Heart left ventricle (tissue), 16 donors: ENCODE measurements at regions not wholly inside any gene's neighbourhood (a gene's known extent, or its start where the extent isn't known, plus 50 kb on each side); places are given as distances from the start of the nearest gene placed in this dataset.

Experiments used
- ATAC-seq, 4 donors: fragments of 200-7000 bp; cut with Tn5 transposase; one replicate each; pipeline ENCODE4 v1.9.1; 2020 to 2022; ENCODE audit warnings: moderate library complexity in 4 of 4, mild to moderate bottlenecking in 3 of 4, moderate number of reproducible peaks in 1 of 4
- DNase-seq, 5 donors: peaks; one replicate each; pipeline ENCODE4 v3.0.0-alpha.2; 2020
- H3K27ac ChIP-seq, 12 donors: fragments of 200-600 bp; sonication (generic) in 4 of 12; one replicate each; pipeline versions ENCODE4 v1.5.0 to v1.8.0; 2016 to 2022; ENCODE audit warnings: mild to moderate bottlenecking in 2 of 12
- H3K27me3 ChIP-seq, 9 donors: fragments of 200-600 bp; sonication (generic) in 2 of 9; one replicate each; pipeline versions ENCODE4 v1.5.1 to v1.8.0; 2016 to 2022; ENCODE audit warnings: mild to moderate bottlenecking in 3 of 9
- H3K36me3 ChIP-seq, 9 donors: fragments of 200-600 bp; sonication (generic) in 2 of 9; one replicate each; pipeline versions ENCODE4 v1.5.0 to v1.8.0; 2018 to 2022; ENCODE audit warnings: mild to moderate bottlenecking in 2 of 9
- H3K4me1 ChIP-seq, 12 donors: fragments of 200-600 bp; sonication (generic) in 4 of 12; one replicate each; pipeline versions ENCODE4 v1.5.0 to v1.8.0; 2016 to 2022; ENCODE audit warnings: mild to moderate bottlenecking in 3 of 12
- H3K4me3 ChIP-seq, 12 donors: fragments of 200-600 bp; sonication (generic) in 4 of 12; one replicate each; pipeline versions ENCODE4 v1.5.0 to v1.8.0; 2017 to 2022; ENCODE audit warnings: mild to moderate bottlenecking in 9 of 12, moderate library complexity in 4 of 12
- H3K9me3 ChIP-seq, 12 donors: fragments of 200-600 bp; sonication (generic) in 4 of 12; one replicate each; pipeline versions ENCODE4 v1.5.0 to v1.8.0; 2016 to 2022; ENCODE audit warnings: mild to moderate bottlenecking in 1 of 12
- CTCF ChIP-seq, 12 donors: fragments of 200-600 bp; sonication (generic) in 4 of 12; IDR thresholded peaks; one replicate each; pipeline versions ENCODE4 v1.5.0 to v1.8.0; 2018 to 2022; ENCODE audit warnings: antibody characterized with exemption in 12 of 12, mild to moderate bottlenecking in 5 of 12
- POLR2A ChIP-seq, 2 donors: fragments of 450-650 bp; IDR thresholded peaks; one replicate each; pipeline ENCODE4 v1.6.1; 2017; ENCODE audit warnings: antibody characterized with exemption in 2 of 2, mild to moderate bottlenecking in 2 of 2, moderate library complexity in 2 of 2
- WGBS, 4 donors: extraction: QIAGEN DNeasy Blood & Tissue Kit in 2 of 4; methylation state at CpG; one replicate each; pipeline versions ENCODE4 v1.1.5 to v1.1.7; 2013 to 2018; 5-methylcytosine and 5-hydroxymethylcytosine counted together
- intact Hi-C, 10 donors: fragments of 100-400 bp; cut with DNase I; formaldehyde crosslinking; loops; one replicate each; pipeline versions ENCODE4 v1.11.1 to v1.14.2; 2022
- donor health status: ischemic (EF 13 %, LVEDD 7.1; RV severe dilation, severe dysfunction).
- donor health status: healthy with polysubstance abuse.
- donor health status: DM: no; HTN: yes; CAD: no.
- donor health status: DM: no; HTN: no; CAD: no.
- donor health status: ischemic (EF 25% LVEDD 6.9; RV normal size, moderate dysfunction).
- donor health status: ischemic (EF 25% LVEDD 5.7; RV mildly dilated, moderate dysfunction).
- donor health status: healthy.
- donor health status: DM: yes; HTN: yes; CAD: no.
- donor health status: ischemic (EF 35%, LVEDD 5.7; RV mildly dilated, moderate dysfunction).
- donor health status: nonischemic (EF 11% LVEDD 7.7; RV severe dilation, severe dysfunction).
- donor health status: DM: yes; HTN: yes; CAD: no.
- donor health status: PGD.
- donor health status: ischemic (EF 29% LVEDD 5.4; RV normal size, mild dysfunction).
- donor health status: nonischemic (EF 23%, LVEDD 6.1; RV moderate dilation, normal function).

GRCh38 chr22:22044153-22044552, 61.6 kb upstream of the TOP3B start:
- intact Hi-C loops: no loop called here
- Histone ChIP-seq H3K4me1 (no peaks in the 10 kb centered on the region), H3K9me3 (no peaks in the 10 kb centered on the region), H3K36me3 (no peaks in the 10 kb centered on the region), H3K27me3 (peaks cover 0 to 6% (median 0%) of the 10 kb centered on the region in 9 donors), H3K27ac (no peak overlapping the region), H3K4me3 (no peak overlapping the region)
- no peak for TF ChIP-seq CTCF (IDR thresholded peaks at IDR 0.05)
- no peak for TF ChIP-seq POLR2A (IDR thresholded peaks at IDR 0.05)
- DNase-seq (no peak), ATAC-seq (no peak)
- WGBS, 4 donors: 74 to 86% (median 79%) methylated on average over 2 of the region's 2 CpGs

- TF ChIP-seq CTCF (IDR thresholded peaks at IDR 0.05) (no peak), POLR2A (IDR thresholded peaks at IDR 0.05) (no peak)
- peaks cover 0 to 2% (median 0%) of the 10 kb centered on the region in 9 donors for H3K27me3 ChIP-seq
- H3K4me3 ChIP-seq: no peak overlapping the region
- no peak overlapping the region for H3K27ac ChIP-seq
- H3K4me1 ChIP-seq: no peaks in the 10 kb centered on the region
- H3K9me3 ChIP-seq: no peaks in the 10 kb centered on the region
- DNase-seq (no peak), ATAC-seq (peak in 1 of 4 donors; percentile 27)
- WGBS, 4 donors: 59 to 75% (median 69%) methylated on average over 10 to 11 of the region's 11 CpGs
- no peaks in the 10 kb centered on the region for H3K36me3 ChIP-seq
- intact Hi-C loops: no loop called here
These were observed 60.9 kb upstream of the TOP3B start for GRCh38 chr22:22043296-22044078.

- ATAC-seq (no peak), DNase-seq (no peak)
- H3K9me3 ChIP-seq: no peaks in the 10 kb centered on the region
- no peak overlapping the region for H3K27ac ChIP-seq
- H3K27me3 ChIP-seq: no peaks in the 10 kb centered on the region
- H3K4me3 ChIP-seq: no peak overlapping the region
- intact Hi-C loops: no loop called here
- H3K36me3 ChIP-seq: no peaks in the 10 kb centered on the region
- WGBS, 4 donors: 68 to 78% (median 73%) methylated on average over 7 of the region's 7 CpGs
- TF ChIP-seq CTCF (IDR thresholded peaks at IDR 0.05) (no peak), POLR2A (IDR thresholded peaks at IDR 0.05) (no peak)
- H3K4me1 ChIP-seq: no peaks in the 10 kb centered on the region
These were observed 60.2 kb upstream of the TOP3B start for GRCh38 chr22:22042599-22043295.

GRCh38 chr22:22042009-22042408, 59.4 kb upstream of the TOP3B start:
- Histone ChIP-seq H3K36me3 (no peaks in the 10 kb centered on the region), H3K9me3 (no peaks in the 10 kb centered on the region), H3K4me3 (no peak overlapping the region), H3K27ac (no peak overlapping the region), H3K4me1 (no peaks in the 10 kb centered on the region), H3K27me3 (no peaks in the 10 kb centered on the region)
- ATAC-seq (no peak), DNase-seq (no peak)
- 59 to 70% (median 64%) methylated on average over 1 of the region's 1 CpG for WGBS, 4 donors
- intact Hi-C loops: no loop called here
- TF ChIP-seq CTCF (IDR thresholded peaks at IDR 0.05): no peak
- no peak for TF ChIP-seq POLR2A (IDR thresholded peaks at IDR 0.05)
